Loucy (cell line): ENCODE measurements at regions not wholly inside any gene's neighbourhood (a gene's known extent, or its start where the extent isn't known, plus 50 kb on each side); places are given as distances from the start of the nearest gene placed in this dataset.

ENCODE experiments used
- CTCF ChIP-seq: fragments of 200-600 bp; sonication (generic); conservative IDR thresholded peaks from 2 replicates; pipeline ENCODE4 v1.5.1; 2014; ENCODE audit warnings: mild to moderate bottlenecking, antibody characterized with exemption, low read length
- EZH2phosphoT487 ChIP-seq: fragments of 200-600 bp; IDR thresholded peaks from 2 replicates; pipeline ENCODE4 v1.6.1; 2018; ENCODE audit warnings: antibody characterized with exemption, mild to moderate bottlenecking, moderate library complexity, borderline replicate concordance

GRCh38 chr10:3976171-3976570 is 191.2 kb upstream of the KLF6 start:
- TF ChIP-seq CTCF (no peak), EZH2phosphoT487 (no peak)
